AG04449 (cell line): ENCODE measurements at regions not wholly inside any gene's neighbourhood (a gene's known extent, or its start where the extent isn't known, plus 50 kb on each side); places are given as distances from the start of the nearest gene placed in this dataset.

Experiments
- CTCF ChIA-PET: fragments of 350-600 bp; formaldehyde crosslinking; extraction: SDS; loops from one replicate; lab custom pipeline; 2021; ENCODE audit warnings: antibody characterized with exemption; lab: Yijun Ruan, JAX
- POLR2A ChIA-PET: fragments of 400-600, 350-600 bp; formaldehyde crosslinking; extraction: SDS; loops from one replicate; lab custom pipeline; 2020; ENCODE audit warnings: antibody characterized with exemption, inconsistent platforms; lab: Yijun Ruan, JAX
- DNase-seq: peaks from one replicate; pipeline ENCODE4 v3.0.0-alpha.2; 2010; ENCODE audit warnings: low read depth, low spot score
- H3K4me3 ChIP-seq: 2 replicates; pipeline ENCODE4 v1.5.1; 2011; ENCODE audit warnings: low read depth, mild to moderate bottlenecking, control low read depth, low read length
- TF ChIP-seq, protein P1 (sequence below): IDR thresholded peaks from one replicate; pipeline ENCODE4 v1.5.1; 2011; ENCODE audit warnings: mild to moderate bottlenecking, moderate library complexity, low read length, control low read depth, inconsistent platforms; ENCODE audit not compliant: insufficient read depth; ENCODE audit errors: missing control alignments

- DNase-seq: no peak
- TF ChIP-seq, protein P1, sequence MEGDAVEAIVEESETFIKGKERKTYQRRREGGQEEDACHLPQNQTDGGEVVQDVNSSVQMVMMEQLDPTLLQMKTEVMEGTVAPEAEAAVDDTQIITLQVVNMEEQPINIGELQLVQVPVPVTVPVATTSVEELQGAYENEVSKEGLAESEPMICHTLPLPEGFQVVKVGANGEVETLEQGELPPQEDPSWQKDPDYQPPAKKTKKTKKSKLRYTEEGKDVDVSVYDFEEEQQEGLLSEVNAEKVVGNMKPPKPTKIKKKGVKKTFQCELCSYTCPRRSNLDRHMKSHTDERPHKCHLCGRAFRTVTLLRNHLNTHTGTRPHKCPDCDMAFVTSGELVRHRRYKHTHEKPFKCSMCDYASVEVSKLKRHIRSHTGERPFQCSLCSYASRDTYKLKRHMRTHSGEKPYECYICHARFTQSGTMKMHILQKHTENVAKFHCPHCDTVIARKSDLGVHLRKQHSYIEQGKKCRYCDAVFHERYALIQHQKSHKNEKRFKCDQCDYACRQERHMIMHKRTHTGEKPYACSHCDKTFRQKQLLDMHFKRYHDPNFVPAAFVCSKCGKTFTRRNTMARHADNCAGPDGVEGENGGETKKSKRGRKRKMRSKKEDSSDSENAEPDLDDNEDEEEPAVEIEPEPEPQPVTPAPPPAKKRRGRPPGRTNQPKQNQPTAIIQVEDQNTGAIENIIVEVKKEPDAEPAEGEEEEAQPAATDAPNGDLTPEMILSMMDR: no peak
- ChIA-PET CTCF (no interaction called here), POLR2A (no interaction called here)
- no peak overlapping the region for H3K4me3 ChIP-seq
Observed at GRCh38 chr2:12282780-12283695, 433.7 kb upstream of the TRIB2 start.

DNA sequence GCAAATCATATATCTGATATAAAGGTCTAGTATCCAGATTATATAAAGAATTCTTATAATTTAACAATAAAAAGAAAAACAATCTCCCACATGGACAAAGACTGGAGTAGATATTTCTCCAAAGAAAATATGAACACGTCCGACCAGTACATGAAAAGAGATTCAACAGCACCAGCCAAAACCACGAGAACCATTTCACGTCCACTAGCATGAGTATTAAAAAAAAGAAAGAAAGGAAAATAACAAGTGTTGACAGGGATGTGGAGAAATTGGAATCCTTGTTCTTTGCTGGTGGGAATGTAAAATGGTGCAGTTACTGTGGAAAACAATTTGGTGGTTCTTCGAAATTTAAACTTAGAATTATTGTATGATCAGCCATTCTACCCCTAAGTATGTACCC is 432.7 kb upstream of the TRIB2 start:
- CTCF ChIA-PET: no interaction called here
- H3K4me3 ChIP-seq: no peak overlapping the region
- TF ChIP-seq, protein P1: no peak
- DNase-seq: no peak
- POLR2A ChIA-PET: no interaction called here

DNA sequence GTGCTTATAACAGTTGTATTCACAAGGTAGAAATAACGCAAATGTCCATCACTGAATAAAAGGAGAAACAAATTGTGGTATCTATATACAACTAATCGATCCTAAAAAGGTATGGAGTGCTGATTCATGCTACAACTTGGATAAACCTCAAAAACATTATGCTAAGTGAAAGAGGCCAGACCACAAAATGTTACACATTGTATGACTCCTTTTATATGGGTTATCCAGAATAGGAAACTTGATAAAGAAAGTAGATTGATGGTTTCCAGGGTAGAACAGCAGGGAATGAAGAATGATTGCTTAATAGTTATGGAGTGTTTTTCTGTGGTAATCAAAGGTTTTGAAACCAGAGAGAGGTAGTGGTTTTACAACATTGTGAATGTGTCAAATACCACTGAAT is 432.2 kb upstream of the TRIB2 start:
- ChIA-PET CTCF (interaction anchor here (0.7 kb wide), 1 partner anchor 723 kb away, joined by 3 read pairs; no protein-coding TSS in a partner anchor), POLR2A (no interaction called here)
- DNase-seq: no peak
- H3K4me3 ChIP-seq: no peak overlapping the region
- TF ChIP-seq, protein P1: no peak

GRCh38 chr2:12286347-12286746 is 430.4 kb upstream of the TRIB2 start:
- TF ChIP-seq, protein P1: no peak

DNA sequence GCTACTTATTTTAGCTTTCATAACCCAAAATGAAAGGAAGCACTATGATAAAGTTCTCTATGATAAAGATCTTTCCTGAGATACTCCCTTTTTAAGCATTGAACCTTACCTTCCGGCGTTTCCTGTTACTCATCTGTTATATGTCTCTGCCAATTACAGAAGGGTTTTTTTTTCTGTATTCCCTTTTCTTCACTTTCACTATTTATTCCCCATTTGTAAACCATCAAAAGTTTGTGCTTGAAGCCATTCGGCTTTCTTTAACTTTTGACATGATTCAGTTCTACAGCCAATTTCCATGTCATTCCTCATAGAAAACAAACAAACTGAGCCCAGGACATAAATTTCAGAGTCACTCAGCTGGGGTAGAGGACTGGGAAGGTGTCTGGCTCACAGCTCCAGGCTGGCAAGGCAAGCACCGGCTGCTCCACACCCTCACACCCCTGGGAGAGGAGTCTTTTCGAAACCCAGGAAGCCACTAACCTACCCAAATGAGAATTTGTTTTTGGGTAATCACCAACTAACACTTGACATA is 429.4 kb upstream of the TRIB2 start:
- TF ChIP-seq, protein P1: no peak
- no peak for DNase-seq
- no peak overlapping the region for H3K4me3 ChIP-seq
- CTCF ChIA-PET: interaction anchor here (1.1 kb wide), 1 partner anchor 18 kb away, joined by 4 read pairs; no protein-coding TSS in a partner anchor
- POLR2A ChIA-PET: no interaction called here

More at GRCh38 chr2:12286347-12286746, 430.4 kb upstream of the TRIB2 start:
- ChIA-PET CTCF (no interaction called here), POLR2A (no interaction called here)
- no peak for DNase-seq
- H3K4me3 ChIP-seq: no peak overlapping the region

DNA sequence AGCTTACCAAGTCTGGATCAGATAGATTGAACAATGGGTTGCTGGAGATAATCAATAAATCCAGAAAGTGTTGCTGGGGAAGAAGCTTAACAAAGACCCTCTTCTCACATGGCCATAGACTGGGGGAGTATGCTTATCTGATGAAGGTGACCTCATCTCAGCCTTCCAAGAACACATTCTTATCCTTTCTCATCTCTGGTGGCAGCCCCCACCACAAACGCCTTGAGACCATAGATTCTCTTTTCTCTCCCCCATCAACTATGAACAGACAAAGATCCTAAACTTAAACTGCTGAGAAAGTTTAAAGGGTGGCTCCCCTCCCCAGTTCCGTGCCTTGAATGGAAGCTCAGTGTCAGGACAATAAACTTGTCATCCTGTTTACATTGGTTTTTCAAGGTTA is 428.7 kb upstream of the TRIB2 start:
- TF ChIP-seq, protein P1: no peak
- ChIA-PET POLR2A (no interaction called here), CTCF (interaction anchor here (1.1 kb wide), 1 partner anchor 17 kb away, joined by 4 read pairs; no protein-coding TSS in a partner anchor)
- no peak overlapping the region for H3K4me3 ChIP-seq
- DNase-seq: no peak
